ENCODE measurements at regions not wholly inside any gene's neighbourhood (a gene's known extent, or its start where the extent isn't known, plus 50 kb on each side); places are given as distances from the start of the nearest gene placed in this dataset.
"Not testable (repeated sequence)": the region's sequence is repeated elsewhere in the genome, so short reads cannot be mapped to it uniquely, and the experiment has no call there.

- in situ Hi-C loops (cut with MboI; ENCODE audit: low sequenced_read_pairs): no loop called here
These were observed 137.6 kb upstream of the ZNF618 start for GRCh38 chr9:113738496-113738892.

- in situ Hi-C loops (cut with MboI; ENCODE audit: low sequenced_read_pairs): no loop called here
These were observed 137.1 kb upstream of the ZNF618 start for GRCh38 chr9:113738893-113739604.

GRCh38 chr9:113739605-113740507 is 136.3 kb upstream of the ZNF618 start:
- in situ Hi-C loops (cut with MboI; ENCODE audit: low sequenced_read_pairs): not testable (repeated sequence)

GRCh38 chr9:113740508-113741500 is 135.3 kb upstream of the ZNF618 start:
- in situ Hi-C loops (cut with MboI; ENCODE audit: low sequenced_read_pairs): not testable (repeated sequence)

GRCh38 chr9:113741886-113742854 is 133.9 kb upstream of the ZNF618 start:
- in situ Hi-C loops (cut with MboI; ENCODE audit: low sequenced_read_pairs): no loop called here

- in situ Hi-C loops (cut with MboI; ENCODE audit: low sequenced_read_pairs): no loop called here
These were observed 133.2 kb upstream of the ZNF618 start for GRCh38 chr9:113742878-113743277.

- in situ Hi-C loops (cut with MboI; ENCODE audit: low sequenced_read_pairs): no loop called here
These were observed 129.6 kb upstream of the ZNF618 start for GRCh38 chr9:113746486-113746885.

- in situ Hi-C loops (cut with MboI; ENCODE audit: low sequenced_read_pairs): no loop called here
These were observed 128.0 kb upstream of the ZNF618 start for GRCh38 chr9:113748135-113748534.

GRCh38 chr9:113753398-113754119 is 122.5 kb upstream of the ZNF618 start:
- in situ Hi-C loops (cut with MboI; ENCODE audit: low sequenced_read_pairs): no loop called here

GRCh38 chr9:113754739-113755138 is 121.4 kb upstream of the ZNF618 start:
- in situ Hi-C loops (cut with MboI; ENCODE audit: low sequenced_read_pairs): no loop called here

GRCh38 chr9:113755433-113755832 is 120.7 kb upstream of the ZNF618 start:
- in situ Hi-C loops (cut with MboI; ENCODE audit: low sequenced_read_pairs): no loop called here

- in situ Hi-C loops (cut with MboI; ENCODE audit: low sequenced_read_pairs): no loop called here
These were observed 119.5 kb upstream of the ZNF618 start for GRCh38 chr9:113756476-113757192.

GRCh38 chr9:113763429-113763828 is 112.7 kb upstream of the ZNF618 start:
- in situ Hi-C loops (cut with MboI; ENCODE audit: low sequenced_read_pairs): no loop called here

GRCh38 chr9:113764572-113764971 is 111.5 kb upstream of the ZNF618 start:
- in situ Hi-C loops (cut with MboI; ENCODE audit: low sequenced_read_pairs): no loop called here

- in situ Hi-C loops (cut with MboI; ENCODE audit: low sequenced_read_pairs): no loop called here
These were observed 106.7 kb upstream of the ZNF618 start for GRCh38 chr9:113769412-113769811.

GRCh38 chr9:113770396-113770795 is 105.7 kb upstream of the ZNF618 start:
- in situ Hi-C loops (cut with MboI; ENCODE audit: low sequenced_read_pairs): no loop called here

GRCh38 chr9:113771199-113771598 is 104.9 kb upstream of the ZNF618 start:
- in situ Hi-C loops (cut with MboI; ENCODE audit: low sequenced_read_pairs): no loop called here

GRCh38 chr9:113772121-113772810 is 103.8 kb upstream of the ZNF618 start:
- in situ Hi-C loops (cut with MboI; ENCODE audit: low sequenced_read_pairs): no loop called here
